GM21360 (cell line): ENCODE measurements at regions not wholly inside any gene's neighbourhood (a gene's known extent, or its start where the extent isn't known, plus 50 kb on each side); places are given as distances from the start of the nearest gene placed in this dataset.
A peak's percentile ranks its signal among the peaks of the same experiment; 100 is the strongest.

Source experiments
- ATAC-seq: cut with Tn5 transposase; IDR thresholded peaks from one replicate; pipeline ENCODE4 v1.9.1; 2021; ENCODE audit warnings: mild to moderate bottlenecking, moderate library complexity; ENCODE audit not compliant: unreplicated experiment

DNA sequence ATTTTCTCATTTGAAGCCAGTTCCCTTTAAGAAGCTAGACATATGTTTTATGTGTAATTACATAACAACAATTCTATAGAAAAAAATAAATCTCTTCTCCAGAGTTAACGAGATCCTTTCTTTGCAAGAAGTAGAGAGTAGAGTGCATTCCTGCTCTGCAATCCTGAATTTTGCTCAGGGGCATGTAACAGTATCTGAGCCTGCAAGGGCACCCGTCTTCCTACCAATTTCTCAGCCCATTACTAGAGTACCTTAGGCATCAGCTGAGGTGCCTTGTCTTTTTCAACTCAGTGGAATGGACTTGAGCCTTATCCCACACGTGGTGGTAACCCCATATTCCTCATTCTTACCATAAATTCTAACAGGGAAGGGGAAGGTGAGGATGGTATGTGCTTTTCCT lies 205.9 kb downstream of the IKZF2 start:
- no peak for ATAC-seq

DNA sequence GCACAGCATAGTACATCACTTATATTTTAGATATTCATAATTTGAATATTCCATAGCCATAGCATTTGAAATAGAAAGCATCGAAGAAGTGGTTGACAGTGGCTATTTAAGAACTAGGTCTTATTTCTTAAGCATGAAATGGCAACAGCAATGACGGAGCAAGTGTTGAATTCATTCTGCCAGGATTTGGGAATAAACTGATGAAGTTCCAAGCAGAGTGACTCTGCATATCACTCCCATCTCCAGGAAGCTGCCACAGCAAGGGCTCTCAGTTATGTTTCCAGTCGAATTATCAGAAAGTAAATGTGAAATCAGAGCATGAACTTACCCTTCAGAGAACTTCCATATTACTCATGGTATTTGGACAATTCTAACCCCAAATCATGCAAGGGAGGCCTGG lies 208.1 kb downstream of the IKZF2 start:
- ATAC-seq, result no peak

- no peak for ATAC-seq
Observed at GRCh38 chr2:212941361-212941760, 210.1 kb downstream of the IKZF2 start.

GRCh38 chr2:212940816-212941215 lies 210.6 kb downstream of the IKZF2 start:
- ATAC-seq, result no peak

- ATAC-seq, result no peak
Observed at GRCh38 chr2:212939777-212940531, 211.5 kb downstream of the IKZF2 start.

GRCh38 chr2:212938144-212938793 lies 213.1 kb downstream of the IKZF2 start:
- ATAC-seq, result no peak

- ATAC-seq, result no peak
Observed at GRCh38 chr2:212936572-212936971, 214.8 kb downstream of the IKZF2 start.

- ATAC-seq, result no peak
Observed at GRCh38 chr2:212935752-212936151, 215.7 kb downstream of the IKZF2 start.

- no peak for ATAC-seq
Observed at GRCh38 chr2:212931271-212931670, 220.1 kb downstream of the IKZF2 start.

DNA sequence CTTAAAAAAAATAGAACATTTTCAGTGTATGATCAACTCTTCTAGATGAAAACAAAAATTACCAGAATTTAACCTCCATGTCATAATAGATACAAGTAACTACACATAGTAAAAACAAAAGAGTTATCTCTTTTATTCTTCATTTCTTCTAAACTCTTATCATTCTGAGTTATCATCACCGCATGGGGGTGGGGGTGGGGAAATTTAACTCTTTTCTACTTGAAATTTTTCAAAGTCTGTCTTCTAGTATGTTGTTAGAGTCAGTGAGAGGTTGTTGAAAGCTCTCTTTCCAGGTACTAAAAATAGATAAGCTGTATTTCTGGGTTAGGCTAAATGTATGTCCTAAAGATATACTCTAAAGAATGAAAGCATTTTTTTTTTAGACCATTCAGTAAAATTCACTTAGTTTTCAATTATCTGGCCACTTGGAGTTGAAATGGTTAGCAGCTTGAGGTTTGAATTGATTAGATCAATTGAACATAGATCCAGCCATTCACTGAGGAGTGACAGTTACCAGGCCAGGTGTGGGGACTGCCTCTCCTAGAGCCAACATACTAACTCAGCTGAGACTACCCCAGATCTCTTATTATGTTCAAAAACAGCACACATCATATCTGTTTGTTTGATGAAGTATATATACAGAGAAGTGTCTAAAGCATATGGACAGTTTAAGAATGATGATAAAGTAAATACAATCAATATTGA lies 220.7 kb downstream of the IKZF2 start:
- ATAC-seq, result no peak

DNA sequence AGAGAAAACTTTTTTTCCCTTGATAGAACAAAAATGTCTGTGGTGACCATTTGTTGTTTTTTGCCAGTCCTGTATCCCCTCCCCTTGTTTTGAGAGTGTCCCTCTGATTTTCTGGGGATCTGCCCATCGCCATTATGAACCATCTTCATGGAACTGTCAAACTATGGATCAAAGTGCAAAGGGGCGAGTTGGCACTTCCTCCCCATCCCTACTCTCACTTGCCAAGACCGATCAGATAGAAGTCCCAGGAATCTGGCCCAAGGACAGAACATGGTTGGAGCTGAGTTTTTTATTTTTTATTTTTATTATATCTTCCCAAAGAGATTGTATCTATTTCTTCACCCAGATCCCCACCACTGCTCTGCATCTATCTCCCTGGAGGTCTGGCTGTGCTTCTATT lies 221.4 kb downstream of the IKZF2 start:
- no peak for ATAC-seq

GRCh38 chr2:212929116-212929515 lies 222.3 kb downstream of the IKZF2 start:
- no peak for ATAC-seq

DNA sequence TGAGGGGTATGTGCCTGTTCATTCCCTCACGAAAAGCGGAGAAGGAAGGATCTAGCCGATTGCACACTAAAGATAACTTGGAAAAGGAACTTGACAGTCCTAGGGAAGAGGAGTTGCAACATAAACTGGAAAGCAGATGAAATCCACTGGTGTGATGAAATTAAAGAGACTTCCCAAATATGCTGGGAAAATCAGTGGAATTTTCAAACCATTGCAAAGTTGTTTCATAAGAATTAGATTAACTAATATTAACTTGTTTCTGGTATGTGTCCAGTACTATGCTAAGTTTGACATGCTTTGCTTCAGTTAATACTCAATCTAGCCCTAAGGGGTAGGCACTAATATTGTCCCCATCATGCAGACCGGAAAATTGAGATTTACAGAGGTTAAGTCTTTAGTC lies 222.7 kb downstream of the IKZF2 start:
- ATAC-seq, result no peak

- ATAC-seq, result no peak
Observed at GRCh38 chr2:212926940-212927339, 224.5 kb downstream of the IKZF2 start.

DNA sequence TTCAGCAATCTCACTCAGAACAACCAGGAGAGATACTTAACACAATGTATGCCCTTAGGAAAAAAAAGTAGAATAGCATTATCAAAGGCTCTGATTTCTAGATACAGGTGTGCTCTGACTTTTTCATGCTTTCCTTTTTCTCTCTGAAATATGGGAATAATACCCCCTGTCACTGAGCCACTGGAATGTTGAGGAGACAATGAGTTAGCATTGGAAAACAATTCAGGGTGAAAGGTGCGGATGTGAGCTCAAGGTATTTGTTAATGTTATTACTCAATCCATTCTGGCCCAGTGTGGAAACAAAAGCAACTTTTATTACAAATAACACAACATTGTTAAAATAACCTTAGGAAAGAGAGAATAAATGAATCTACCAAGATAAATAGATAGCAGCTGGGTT lies 228.0 kb downstream of the IKZF2 start:
- no peak for ATAC-seq

- ATAC-seq, result no peak
Observed at GRCh38 chr2:212922701-212923100, 228.7 kb downstream of the IKZF2 start.

GRCh38 chr2:212921711-212922110 lies 229.7 kb downstream of the IKZF2 start:
- ATAC-seq, result no peak

DNA sequence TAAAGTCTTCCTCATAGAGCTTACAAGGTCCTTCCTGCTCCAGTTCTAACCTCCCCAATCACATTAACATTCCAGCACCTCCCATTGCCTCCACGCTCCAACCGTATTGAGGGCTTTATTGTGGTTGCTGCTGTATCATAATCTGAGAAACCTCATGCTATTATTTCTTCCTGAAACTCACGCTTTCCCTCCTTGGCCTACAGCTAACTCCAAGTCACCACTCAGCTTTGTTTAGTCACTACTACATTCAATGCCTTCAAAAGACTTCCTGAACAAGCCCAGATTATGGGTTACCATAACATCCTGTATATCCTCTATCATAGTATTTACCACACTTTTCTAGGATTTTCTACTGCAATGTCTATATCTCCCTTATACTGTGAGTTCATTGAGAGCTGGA lies 230.4 kb downstream of the IKZF2 start:
- ATAC-seq, result no peak

- no peak for ATAC-seq
Observed at GRCh38 chr2:212919238-212919637, 232.2 kb downstream of the IKZF2 start.

- ATAC-seq, result no peak
Observed at GRCh38 chr2:212918336-212918735, 233.1 kb downstream of the IKZF2 start.

GRCh38 chr2:212915121-212915782 lies 236.2 kb downstream of the IKZF2 start:
- peak; percentile 64 for ATAC-seq
